Smooth muscle cell (in vitro differentiated cells): ENCODE measurements at regions not wholly inside any gene's neighbourhood (a gene's known extent, or its start where the extent isn't known, plus 50 kb on each side); places are given as distances from the start of the nearest gene placed in this dataset.

Experiments used
- DNase-seq: peaks from one replicate; lab custom pipeline; 2025; ENCODE audit not compliant: unreplicated experiment; lab: John Stamatoyannopoulos, UW
- H2AFZ ChIP-seq: fragments of 200-600 bp; sonication (generic); 2 replicates; pipeline ENCODE4 v1.6.0; 2016; ENCODE audit warnings: antibody characterized with exemption, low read depth, mild to moderate bottlenecking
- H3F3A ChIP-seq: fragments of 200-600 bp; sonication (generic); 2 replicates; pipeline ENCODE4 v1.6.0; 2017; ENCODE audit warnings: antibody characterized with exemption, low read depth
- H3K27ac ChIP-seq: fragments of 200-600 bp; sonication (generic); 2 replicates; pipeline ENCODE4 v1.5.1; 2016; ENCODE audit warnings: low read depth, mild to moderate bottlenecking
- H3K27me3 ChIP-seq: fragments of 200-600 bp; sonication (generic); 2 replicates; pipeline ENCODE4 v1.6.1; 2016; ENCODE audit warnings: low read depth, mild to moderate bottlenecking
- H3K36me3 ChIP-seq: fragments of 200-600 bp; sonication (generic); 2 replicates; pipeline ENCODE4 v1.5.1; 2016; ENCODE audit warnings: low read depth
- H3K4me1 ChIP-seq: fragments of 200-600 bp; sonication (generic); 2 replicates; pipeline ENCODE4 v1.5.1; 2016; ENCODE audit warnings: low read depth
- H3K4me2 ChIP-seq: fragments of 200-600 bp; sonication (generic); 2 replicates; pipeline ENCODE4 v1.6.0; 2016; ENCODE audit warnings: mild to moderate bottlenecking
- H3K4me3 ChIP-seq: fragments of 200-600 bp; sonication (generic); 2 replicates; pipeline ENCODE4 v1.5.1; 2016; ENCODE audit warnings: mild to moderate bottlenecking
- H3K79me2 ChIP-seq: fragments of 200-600 bp; sonication (generic); 2 replicates; pipeline ENCODE4 v1.6.0; 2016; ENCODE audit warnings: low read depth, mild to moderate bottlenecking
- H3K9ac ChIP-seq: fragments of 200-600 bp; sonication (generic); 2 replicates; pipeline ENCODE4 v1.6.0; 2016; ENCODE audit warnings: low read depth
- H3K9me3 ChIP-seq: fragments of 200-600 bp; sonication (generic); replicated peaks from 2 replicates; pipeline ENCODE4 v1.5.1; 2016; ENCODE audit warnings: low read depth
- H4K20me1 ChIP-seq: fragments of 200-600 bp; sonication (generic); 2 replicates; pipeline ENCODE4 v1.6.0; 2016; ENCODE audit warnings: low read depth
- CTCF ChIP-seq: fragments of 200-600 bp; sonication (generic); IDR thresholded peaks from 2 replicates; pipeline ENCODE4 v1.5.1; 2017; ENCODE audit warnings: borderline replicate concordance, mild to moderate bottlenecking, antibody characterized with exemption; ENCODE audit not compliant: insufficient read depth, poor library complexity, severe bottlenecking
- WGBS: methylation state at CpG from one replicate; pipeline ENCODE4 v1.1.7; 2016; ENCODE audit warnings: low lambda C conversion rate; 5-methylcytosine and 5-hydroxymethylcytosine counted together

- TF ChIP-seq CTCF, result no peak
- H3K4me3 ChIP-seq, result no peak overlapping the region
- no peak overlapping the region for H3K27ac ChIP-seq
- no peak overlapping the region for H3K4me2 ChIP-seq
- no peaks in the 10 kb centered on the region for H4K20me1 ChIP-seq
- no peaks in the 10 kb centered on the region for H3F3A ChIP-seq
- peaks cover under 1% of the 10 kb centered on the region for H3K9me3 ChIP-seq
- H2AFZ ChIP-seq, result no peak overlapping the region
- H3K27me3 ChIP-seq, result no peaks in the 10 kb centered on the region
- H3K79me2 ChIP-seq, result no peaks in the 10 kb centered on the region
- WGBS, result 85% methylated on average over 27 of the region's 27 CpGs
- no peaks in the 10 kb centered on the region for H3K36me3 ChIP-seq
- no peak for DNase-seq
- no peaks in the 10 kb centered on the region for H3K4me1 ChIP-seq
- no peak overlapping the region for H3K9ac ChIP-seq
These were observed 88.5 kb downstream of the MYEOV start for GRCh38 chr11:69382131-69383128.

- peaks cover 12% of the 10 kb centered on the region for H3K9me3 ChIP-seq
- H3K79me2 ChIP-seq, result no peaks in the 10 kb centered on the region
- no peaks in the 10 kb centered on the region for H4K20me1 ChIP-seq
- no peak overlapping the region for H3K4me3 ChIP-seq
- 90% methylated on average over 13 of the region's 13 CpGs for WGBS
- no peak for DNase-seq
- H3K36me3 ChIP-seq, result no peaks in the 10 kb centered on the region
- H3K4me2 ChIP-seq, result no peak overlapping the region
- H3K4me1 ChIP-seq, result no peaks in the 10 kb centered on the region
- H2AFZ ChIP-seq, result no peak overlapping the region
- H3K9ac ChIP-seq, result no peak overlapping the region
- TF ChIP-seq CTCF, result no peak
- H3K27ac ChIP-seq, result no peak overlapping the region
- no peaks in the 10 kb centered on the region for H3K27me3 ChIP-seq
- H3F3A ChIP-seq, result no peaks in the 10 kb centered on the region
These were observed 89.7 kb downstream of the MYEOV start for GRCh38 chr11:69383372-69384250.

GRCh38 chr11:69384251-69385143 lies 90.5 kb downstream of the MYEOV start:
- Histone ChIP-seq H3K4me1 (no peaks in the 10 kb centered on the region), H3K36me3 (no peaks in the 10 kb centered on the region), H3K9me3 (peaks cover 15% of the 10 kb centered on the region), H4K20me1 (no peaks in the 10 kb centered on the region), H3K27ac (no peak overlapping the region), H2AFZ (no peak overlapping the region), H3F3A (no peaks in the 10 kb centered on the region), H3K4me3 (no peak overlapping the region), H3K79me2 (no peaks in the 10 kb centered on the region), H3K4me2 (no peak overlapping the region), H3K9ac (no peak overlapping the region), H3K27me3 (no peaks in the 10 kb centered on the region)
- TF ChIP-seq CTCF, result no peak
- 93% methylated on average over 31 of the region's 31 CpGs for WGBS
- no peak for DNase-seq
